HUES6 (cell line): ENCODE measurements at regions not wholly inside any gene's neighbourhood (a gene's known extent, or its start where the extent isn't known, plus 50 kb on each side); places are given as distances from the start of the nearest gene placed in this dataset.

Experiments
- H3K27ac ChIP-seq: 2 replicates; pipeline ENCODE4 v1.7.0; 2013; ENCODE audit warnings: low read depth, mild to moderate bottlenecking, low read length, inconsistent platforms
- H3K27me3 ChIP-seq: 2 replicates; pipeline ENCODE4 v1.6.1; 2013; ENCODE audit warnings: low read length; ENCODE audit not compliant: control insufficient read depth, insufficient read depth
- H3K36me3 ChIP-seq: 2 replicates; pipeline ENCODE4 v1.6.1; 2013; ENCODE audit warnings: low read length; ENCODE audit not compliant: control insufficient read depth, insufficient read depth
- H3K4me1 ChIP-seq: 2 replicates; pipeline ENCODE4 v1.6.1; 2013; ENCODE audit warnings: low read length; ENCODE audit not compliant: control insufficient read depth, insufficient read depth
- H3K4me3 ChIP-seq: 2 replicates; pipeline ENCODE4 v1.5.1; 2013; ENCODE audit warnings: low read depth, low read length
- H3K9ac ChIP-seq: one replicate; pipeline ENCODE4 v1.6.1; 2013; ENCODE audit warnings: mild to moderate bottlenecking, low read length
- H3K9me3 ChIP-seq: 2 replicates; pipeline ENCODE4 v1.6.1; 2013; ENCODE audit warnings: low read depth, low read length; ENCODE audit not compliant: control insufficient read depth, insufficient read depth

DNA sequence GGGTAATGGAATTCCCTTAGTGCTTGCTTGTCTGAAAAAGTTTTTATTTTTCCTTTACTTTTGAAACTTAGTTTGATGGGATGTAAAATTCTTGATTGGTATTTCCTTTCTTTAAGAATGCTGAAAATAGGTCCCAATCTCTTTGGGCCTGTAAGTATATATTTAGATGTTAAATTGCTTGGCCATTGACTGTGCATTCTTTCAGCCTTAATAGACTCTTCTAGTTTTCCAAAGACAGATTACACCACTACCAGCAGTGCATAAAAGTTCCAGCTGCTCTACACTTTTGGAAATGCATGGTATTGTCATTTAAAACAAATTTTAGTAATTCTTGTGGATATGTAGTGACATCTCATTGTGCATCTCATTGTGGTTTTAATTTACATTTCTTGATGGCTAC is 464.8 kb upstream of the USP24 start:
- peaks cover 3% of the 10 kb centered on the region; the same call in 1 of the 2 replicates for H3K4me1 ChIP-seq

DNA sequence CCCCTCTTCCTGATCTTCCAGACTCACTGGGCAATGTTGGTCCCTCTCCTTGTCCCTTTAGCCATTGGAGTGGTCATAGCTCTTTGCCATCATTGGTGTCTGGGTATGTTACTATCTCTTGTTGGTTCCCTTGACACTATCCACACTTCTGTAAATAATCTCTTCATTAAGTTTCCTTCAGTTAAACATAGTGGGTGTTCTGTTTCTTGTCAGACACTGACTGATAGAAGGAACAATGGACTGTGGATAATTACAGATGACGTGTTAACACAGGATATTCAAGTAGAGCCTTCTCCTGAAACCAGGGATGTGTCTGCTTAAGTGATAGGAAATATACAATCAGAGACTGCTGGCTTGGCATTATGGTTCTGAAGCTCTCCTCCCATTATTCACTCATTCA is 458.3 kb upstream of the USP24 start:
- H3K9me3 ChIP-seq = no peaks in the 10 kb centered on the region
- H3K36me3 ChIP-seq = no peaks in the 10 kb centered on the region
- H3K9ac ChIP-seq = no peak overlapping the region
- H3K4me3 ChIP-seq = no peak overlapping the region
- H3K27ac ChIP-seq = no peak overlapping the region
- H3K4me1 ChIP-seq = no peaks in the 10 kb centered on the region
- H3K27me3 ChIP-seq = no peaks in the 10 kb centered on the region

More for the DNA sequence above, 464.8 kb upstream of the USP24 start:
- no peaks in the 10 kb centered on the region for H3K36me3 ChIP-seq
- H3K27me3 ChIP-seq = no peaks in the 10 kb centered on the region
- no peaks in the 10 kb centered on the region for H3K9me3 ChIP-seq
- H3K4me3 ChIP-seq = no peak overlapping the region
- no peak overlapping the region for H3K9ac ChIP-seq
- no peak overlapping the region for H3K27ac ChIP-seq

DNA sequence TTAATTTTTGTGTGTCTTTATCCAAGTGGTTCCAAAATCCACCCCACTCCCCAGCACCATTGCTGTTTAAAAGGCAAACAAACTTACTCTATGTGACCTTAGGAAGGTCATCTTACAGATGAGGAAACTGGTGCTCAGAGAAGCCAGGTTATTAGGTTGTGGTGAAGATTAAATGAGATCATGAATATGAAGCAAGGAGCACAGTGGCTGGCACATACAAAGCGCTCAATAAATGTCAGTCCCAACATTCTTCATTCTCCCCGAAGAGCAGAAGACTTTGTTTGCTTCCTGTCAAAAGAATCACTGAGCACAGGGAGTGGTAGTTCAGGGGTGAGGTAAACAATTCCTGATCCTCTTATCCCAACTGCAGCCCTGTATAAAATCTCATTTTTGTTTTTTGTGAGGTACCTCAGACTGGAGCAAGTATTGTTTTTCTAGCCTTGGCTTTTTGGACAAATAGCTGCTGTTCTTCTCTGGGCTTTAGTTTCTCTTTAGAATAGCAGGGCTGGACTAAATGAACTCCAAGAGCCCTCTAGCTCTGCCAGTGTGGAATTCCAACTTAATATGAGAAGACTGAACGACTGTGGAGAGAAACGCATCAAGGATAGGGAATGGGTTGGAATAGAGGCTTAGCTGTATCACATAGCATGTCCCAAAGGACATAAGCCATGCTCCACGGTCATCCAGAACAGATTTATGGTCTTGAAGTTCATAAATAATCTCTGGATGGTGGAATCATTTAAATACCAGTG is 455.3 kb upstream of the USP24 start:
- Histone ChIP-seq H3K4me3 (no peak overlapping the region), H3K27ac (no peak overlapping the region), H3K9me3 (no peaks in the 10 kb centered on the region), H3K9ac (no peak overlapping the region), H3K4me1 (no peaks in the 10 kb centered on the region), H3K36me3 (no peaks in the 10 kb centered on the region), H3K27me3 (no peaks in the 10 kb centered on the region)

- no peak overlapping the region for H3K27ac ChIP-seq
Observed at GRCh38 chr1:55669293-55669692, 454.1 kb upstream of the USP24 start.

DNA sequence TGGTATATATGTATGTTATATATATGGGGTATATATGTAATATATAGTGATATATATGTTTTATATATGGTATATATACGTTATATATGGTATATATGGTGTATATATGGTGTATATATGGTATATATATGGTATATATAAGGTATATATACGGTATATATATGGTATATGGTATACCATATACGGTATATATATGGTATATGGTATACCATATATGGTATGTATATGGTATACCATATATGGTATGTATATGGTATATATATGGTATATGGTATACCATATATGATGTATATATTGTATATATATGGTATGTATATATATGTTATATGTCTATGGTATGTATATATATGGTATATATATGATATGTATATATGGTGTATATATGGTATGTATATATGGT is 447.7 kb upstream of the USP24 start:
- H3K9ac ChIP-seq = no peak overlapping the region
- no peak overlapping the region for H3K4me3 ChIP-seq
- H3K36me3 ChIP-seq = no peaks in the 10 kb centered on the region
- H3K27me3 ChIP-seq = no peaks in the 10 kb centered on the region
- H3K27ac ChIP-seq = no peak overlapping the region
- peaks cover 6% of the 10 kb centered on the region for H3K9me3 ChIP-seq
- H3K4me1 ChIP-seq = peaks cover 7% of the 10 kb centered on the region

More at GRCh38 chr1:55669293-55669692, 454.1 kb upstream of the USP24 start:
- Histone ChIP-seq H3K9ac (no peak overlapping the region), H3K36me3 (no peaks in the 10 kb centered on the region), H3K27me3 (no peaks in the 10 kb centered on the region), H3K4me3 (no peak overlapping the region), H3K9me3 (no peaks in the 10 kb centered on the region), H3K4me1 (no peaks in the 10 kb centered on the region)

- Histone ChIP-seq H3K4me3 (no peak overlapping the region), H3K36me3 (no peaks in the 10 kb centered on the region), H3K4me1 (peaks cover 11% of the 10 kb centered on the region), H3K27ac (no peak overlapping the region), H3K9me3 (peaks cover 6% of the 10 kb centered on the region), H3K27me3 (no peaks in the 10 kb centered on the region), H3K9ac (no peak overlapping the region)
Observed at GRCh38 chr1:55658917-55659316, 443.8 kb upstream of the USP24 start.

DNA sequence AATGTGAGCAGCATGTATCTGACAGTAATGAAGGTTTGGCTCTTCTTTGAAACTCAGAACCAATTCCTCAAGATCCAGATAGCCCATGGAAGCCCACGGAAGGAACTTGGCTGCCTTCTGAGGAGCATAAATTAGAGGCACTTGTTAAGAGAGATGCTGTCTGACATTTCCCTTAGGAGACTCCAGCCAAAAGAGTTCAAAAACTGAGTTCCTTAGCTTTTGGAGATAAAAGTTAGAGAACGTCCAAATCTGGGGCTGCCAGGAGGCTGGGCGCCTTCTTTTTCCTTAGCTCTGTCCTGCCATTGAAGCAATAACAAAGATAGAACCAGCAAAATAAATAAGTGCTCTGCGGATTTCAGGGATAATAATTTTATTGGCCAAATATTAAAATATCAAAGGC is 439.6 kb upstream of the USP24 start:
- no peaks in the 10 kb centered on the region for H3K36me3 ChIP-seq
- H3K27ac ChIP-seq = no peak overlapping the region
- no peaks in the 10 kb centered on the region for H3K9me3 ChIP-seq
- peaks cover 17% of the 10 kb centered on the region for H3K4me1 ChIP-seq
- no peaks in the 10 kb centered on the region for H3K27me3 ChIP-seq
- H3K4me3 ChIP-seq = no peak overlapping the region
- H3K9ac ChIP-seq = no peak overlapping the region

DNA sequence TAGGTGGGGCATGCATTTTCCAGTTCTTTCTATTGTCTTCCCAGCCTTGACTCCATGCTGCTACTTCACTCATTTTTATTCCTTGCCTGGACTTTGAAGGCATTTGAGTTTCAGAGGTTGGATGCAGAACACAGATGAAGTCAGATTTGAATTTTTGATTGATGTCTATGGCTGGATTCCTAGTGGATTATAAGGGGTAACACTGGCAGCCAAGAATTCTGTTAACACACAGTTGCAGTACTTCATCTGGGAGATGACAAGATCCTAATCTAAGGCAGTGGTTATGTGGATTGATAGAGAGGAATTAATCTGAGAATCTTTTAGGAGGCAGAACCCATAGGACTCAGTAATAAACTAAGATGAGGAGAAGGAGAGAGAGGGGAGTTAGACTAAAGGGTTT is 439.0 kb upstream of the USP24 start:
- Histone ChIP-seq H3K36me3 (no peaks in the 10 kb centered on the region), H3K27ac (no peak overlapping the region), H3K9me3 (no peaks in the 10 kb centered on the region), H3K27me3 (no peaks in the 10 kb centered on the region), H3K4me3 (no peak overlapping the region), H3K9ac (no peak overlapping the region), H3K4me1 (peaks cover 17% of the 10 kb centered on the region)

DNA sequence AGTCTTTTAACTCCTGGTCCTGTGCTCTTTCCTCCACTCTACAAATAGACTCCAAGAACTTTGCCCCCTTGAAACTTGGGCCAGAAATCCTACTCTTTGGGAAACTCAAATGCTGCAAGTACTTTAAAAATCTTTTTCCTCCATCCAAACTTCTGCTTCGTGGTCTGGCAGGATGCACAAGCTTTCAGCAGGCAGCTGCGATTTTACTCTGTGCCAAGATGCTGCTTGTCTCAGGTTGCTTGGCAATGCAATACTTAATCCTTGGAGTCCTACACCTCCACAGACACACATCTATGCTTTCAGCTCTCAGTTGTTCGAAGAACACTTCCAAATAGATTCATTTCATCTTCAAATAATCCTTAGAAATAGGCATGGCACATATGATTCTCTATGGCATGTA is 435.3 kb upstream of the USP24 start:
- peaks cover 6% of the 10 kb centered on the region for H3K4me1 ChIP-seq
- no peaks in the 10 kb centered on the region for H3K27me3 ChIP-seq
- no peaks in the 10 kb centered on the region for H3K9me3 ChIP-seq
- H3K9ac ChIP-seq = no peak overlapping the region
- no peak overlapping the region for H3K27ac ChIP-seq
- no peaks in the 10 kb centered on the region for H3K36me3 ChIP-seq
- H3K4me3 ChIP-seq = no peak overlapping the region

GRCh38 chr1:55646181-55646580 is 431.0 kb upstream of the USP24 start:
- Histone ChIP-seq H3K9me3 (no peaks in the 10 kb centered on the region), H3K36me3 (no peaks in the 10 kb centered on the region), H3K9ac (no peak overlapping the region), H3K27me3 (no peaks in the 10 kb centered on the region), H3K27ac (no peak overlapping the region), H3K4me3 (no peak overlapping the region), H3K4me1 (no peaks in the 10 kb centered on the region)

- Histone ChIP-seq H3K4me3 (no peak overlapping the region), H3K9me3 (no peaks in the 10 kb centered on the region), H3K27ac (no peak overlapping the region), H3K4me1 (no peaks in the 10 kb centered on the region), H3K9ac (no peak overlapping the region), H3K27me3 (no peaks in the 10 kb centered on the region), H3K36me3 (no peaks in the 10 kb centered on the region)
Observed at GRCh38 chr1:55645270-55645669, 430.1 kb upstream of the USP24 start.
